ENCODE measurements at regions not wholly inside any gene's neighbourhood (a gene's known extent, or its start where the extent isn't known, plus 50 kb on each side); places are given as distances from the start of the nearest gene placed in this dataset.
A peak's percentile ranks its signal among the peaks of the same experiment; 100 is the strongest.
"Not testable (repeated sequence)": the region's sequence is repeated elsewhere in the genome, so short reads cannot be mapped to it uniquely, and the experiment has no call there.

GRCh38 chr3:125683067-125683829 is 88.0 kb upstream of the OSBPL11 start:
- no peak for DNase-seq (ENCODE audit: low read depth)
- TF ChIP-seq CTCF (conservative IDR thresholded peaks at IDR 0.05; ENCODE audit: low read depth, low read length), result no peak
- H3K4me3 ChIP-seq (ENCODE audit: low read length), result no peak overlapping the region

- peak; percentile 53 for TF ChIP-seq CTCF (conservative IDR thresholded peaks at IDR 0.05; ENCODE audit: low read depth, low read length)
- DNase-seq (ENCODE audit: low read depth), result no peak
- no peak overlapping the region for H3K4me3 ChIP-seq (ENCODE audit: low read length)
Observed at GRCh38 chr3:125684199-125684598, 88.9 kb upstream of the OSBPL11 start.

- not testable (repeated sequence) for H3K4me3 ChIP-seq (ENCODE audit: low read length); DNase-seq (ENCODE audit: low read depth)
Observed at GRCh38 chr3:125685741-125686140, 90.4 kb upstream of the OSBPL11 start.

- H3K4me3 ChIP-seq (ENCODE audit: low read length), result no peak overlapping the region
- DNase-seq (ENCODE audit: low read depth), result no peak
- TF ChIP-seq CTCF (conservative IDR thresholded peaks at IDR 0.05; ENCODE audit: low read depth, low read length), result no peak
Observed at GRCh38 chr3:125692361-125692760, 97.1 kb upstream of the OSBPL11 start.

GRCh38 chr3:125693887-125694286 is 98.6 kb upstream of the OSBPL11 start:
- DNase-seq (ENCODE audit: low read depth), result no peak
- no peak overlapping the region for H3K4me3 ChIP-seq (ENCODE audit: low read length)
- TF ChIP-seq CTCF (conservative IDR thresholded peaks at IDR 0.05; ENCODE audit: low read depth, low read length), result no peak

- TF ChIP-seq CTCF (conservative IDR thresholded peaks at IDR 0.05; ENCODE audit: low read depth, low read length), result no peak
- H3K4me3 ChIP-seq (ENCODE audit: low read length), result no peak overlapping the region
- DNase-seq (ENCODE audit: low read depth), result no peak
Observed at GRCh38 chr3:125694761-125695294, 99.5 kb upstream of the OSBPL11 start.

- no peak for TF ChIP-seq CTCF (conservative IDR thresholded peaks at IDR 0.05; ENCODE audit: low read depth, low read length)
- DNase-seq (ENCODE audit: low read depth), result no peak
- H3K4me3 ChIP-seq (ENCODE audit: low read length), result no peak overlapping the region
Observed at GRCh38 chr3:125695688-125696087, 100.4 kb upstream of the OSBPL11 start.

- not testable (repeated sequence) for DNase-seq (ENCODE audit: low read depth); H3K4me3 ChIP-seq (ENCODE audit: low read length)
Observed at GRCh38 chr3:125697126-125697525, 101.8 kb upstream of the OSBPL11 start.

GRCh38 chr3:125697979-125698640 is 102.8 kb upstream of the OSBPL11 start:
- not testable (repeated sequence) for DNase-seq (ENCODE audit: low read depth); H3K4me3 ChIP-seq (ENCODE audit: low read length)
